ENCODE measurements at regions not wholly inside any gene's neighbourhood (a gene's known extent, or its start where the extent isn't known, plus 50 kb on each side); places are given as distances from the start of the nearest gene placed in this dataset.

- DNase-seq = no peak
Observed at GRCh38 chr7:42987648-42988214, 55.6 kb downstream of the MRPL32 start.

- no peak for DNase-seq
Observed at GRCh38 chr7:42991024-42991423, 58.8 kb downstream of the MRPL32 start.

GRCh38 chr7:42991913-42992591 lies 59.9 kb downstream of the MRPL32 start:
- DNase-seq = no peak

GRCh38 chr7:42993038-42993437 lies 60.9 kb downstream of the MRPL32 start:
- no peak for DNase-seq

- no peak for DNase-seq
Observed at GRCh38 chr7:42994096-42994495, 61.9 kb downstream of the MRPL32 start.

GRCh38 chr7:42997611-42998010 lies 65.4 kb downstream of the MRPL32 start:
- no peak for DNase-seq

- peak in 1 of 5 donors; percentile 22 for DNase-seq
Observed at GRCh38 chr7:43004082-43004481, 71.9 kb downstream of the MRPL32 start.

GRCh38 chr7:43006008-43006407 lies 73.8 kb downstream of the MRPL32 start:
- no peak for DNase-seq

- DNase-seq = no peak
Observed at GRCh38 chr7:43010061-43010460, 77.9 kb downstream of the MRPL32 start.

GRCh38 chr7:43011879-43012278 lies 79.7 kb downstream of the MRPL32 start:
- no peak for DNase-seq

- DNase-seq = no peak
Observed at GRCh38 chr7:43014406-43014805, 82.2 kb downstream of the MRPL32 start.

GRCh38 chr7:43015301-43015700 lies 83.1 kb downstream of the MRPL32 start:
- no peak for DNase-seq

GRCh38 chr7:43018446-43018845 lies 86.3 kb downstream of the MRPL32 start:
- no peak for DNase-seq

- DNase-seq = no peak
Observed at GRCh38 chr7:43021431-43021830, 89.3 kb downstream of the MRPL32 start.

GRCh38 chr7:43022008-43022407 lies 89.8 kb downstream of the MRPL32 start:
- DNase-seq = no peak

GRCh38 chr7:43033369-43033768 lies 79.1 kb upstream of the HECW1 start:
- no peak for DNase-seq

GRCh38 chr7:43034535-43035002 lies 77.9 kb upstream of the HECW1 start:
- no peak for DNase-seq

- no peak for DNase-seq
Observed at GRCh38 chr7:43037531-43037930, 74.9 kb upstream of the HECW1 start.

- DNase-seq = no peak
Observed at GRCh38 chr7:43038254-43038653, 74.2 kb upstream of the HECW1 start.

- no peak for DNase-seq
Observed at GRCh38 chr7:43039346-43039745, 73.1 kb upstream of the HECW1 start.

- DNase-seq = no peak
Observed at GRCh38 chr7:43040461-43040860, 72.0 kb upstream of the HECW1 start.

- no peak for DNase-seq
Observed at GRCh38 chr7:43041105-43041504, 71.3 kb upstream of the HECW1 start.

- DNase-seq = no peak
Observed at GRCh38 chr7:43041724-43042123, 70.7 kb upstream of the HECW1 start.

- no peak for DNase-seq
Observed at GRCh38 chr7:43042302-43042701, 70.1 kb upstream of the HECW1 start.

GRCh38 chr7:43044511-43044910 lies 67.9 kb upstream of the HECW1 start:
- DNase-seq = no peak

Data from T-helper 1 cell (primary cell).